Liver (tissue), 3 donors: ENCODE measurements at regions not wholly inside any gene's neighbourhood (a gene's known extent, or its start where the extent isn't known, plus 50 kb on each side); places are given as distances from the start of the nearest gene placed in this dataset.

Experiments used
- GABPA ChIP-seq, 2 donors: IDR thresholded peaks in 1 of 2; conservative IDR thresholded peaks in 1 of 2; 2 replicates each; pipeline ENCODE4 v1.6.1; 2016; ENCODE audit warnings: antibody characterized with exemption in 2 of 2, mild to moderate bottlenecking in 1 of 2, moderate library complexity in 1 of 2
- NR2F2 ChIP-seq: IDR thresholded peaks from 2 replicates; pipeline ENCODE4 v1.6.1; 2016; ENCODE audit warnings: antibody characterized with exemption
- RAD21 ChIP-seq, 2 donors: IDR thresholded peaks; 2 replicates each; pipeline ENCODE4 v1.6.1; 2016; ENCODE audit warnings: antibody characterized with exemption in 2 of 2, mild to moderate bottlenecking in 2 of 2
- TF ChIP-seq, protein P1 (sequence below): fragments of 150-350 bp; IDR thresholded peaks from 2 replicates; pipeline ENCODE4 v1.5.1; 2017; ENCODE audit warnings: improper control_type of control experiment, low read depth, low read length; ENCODE audit not compliant: missing input control
- donor health status: healthy.
- donor health status: healthy.

DNA sequence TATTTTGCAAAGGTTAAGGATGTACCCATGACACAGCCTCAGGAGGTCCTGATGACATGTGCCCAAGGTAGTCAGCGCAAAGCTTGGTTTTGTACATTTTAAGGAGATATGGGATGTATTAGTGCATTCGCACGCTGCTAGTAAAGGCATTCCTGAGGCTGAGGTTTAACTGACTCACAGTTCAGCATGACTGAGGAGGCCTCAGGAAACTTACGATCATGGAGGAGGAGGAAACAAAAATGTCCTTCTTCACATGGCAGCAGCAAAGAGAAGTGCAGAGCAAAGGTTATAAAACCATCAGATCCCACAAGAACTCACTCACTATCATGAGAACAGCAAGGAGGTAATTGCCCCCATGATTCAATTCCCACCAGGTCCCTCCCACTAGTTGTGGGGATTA, 1017.4 kb downstream of the EFNB2 start:
- TF ChIP-seq, protein P1, sequence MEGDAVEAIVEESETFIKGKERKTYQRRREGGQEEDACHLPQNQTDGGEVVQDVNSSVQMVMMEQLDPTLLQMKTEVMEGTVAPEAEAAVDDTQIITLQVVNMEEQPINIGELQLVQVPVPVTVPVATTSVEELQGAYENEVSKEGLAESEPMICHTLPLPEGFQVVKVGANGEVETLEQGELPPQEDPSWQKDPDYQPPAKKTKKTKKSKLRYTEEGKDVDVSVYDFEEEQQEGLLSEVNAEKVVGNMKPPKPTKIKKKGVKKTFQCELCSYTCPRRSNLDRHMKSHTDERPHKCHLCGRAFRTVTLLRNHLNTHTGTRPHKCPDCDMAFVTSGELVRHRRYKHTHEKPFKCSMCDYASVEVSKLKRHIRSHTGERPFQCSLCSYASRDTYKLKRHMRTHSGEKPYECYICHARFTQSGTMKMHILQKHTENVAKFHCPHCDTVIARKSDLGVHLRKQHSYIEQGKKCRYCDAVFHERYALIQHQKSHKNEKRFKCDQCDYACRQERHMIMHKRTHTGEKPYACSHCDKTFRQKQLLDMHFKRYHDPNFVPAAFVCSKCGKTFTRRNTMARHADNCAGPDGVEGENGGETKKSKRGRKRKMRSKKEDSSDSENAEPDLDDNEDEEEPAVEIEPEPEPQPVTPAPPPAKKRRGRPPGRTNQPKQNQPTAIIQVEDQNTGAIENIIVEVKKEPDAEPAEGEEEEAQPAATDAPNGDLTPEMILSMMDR = no peak
- no peak for TF ChIP-seq RAD21 (IDR thresholded peaks at IDR 0.05)
- no peak for TF ChIP-seq GABPA (IDR thresholded peaks at IDR 0.05 in 1 of 2, conservative IDR thresholded peaks at IDR 0.05 in 1 of 2)
- no peak for TF ChIP-seq NR2F2
